ENCODE measurements at regions not wholly inside any gene's neighbourhood (a gene's known extent, or its start where the extent isn't known, plus 50 kb on each side); places are given as distances from the start of the nearest gene placed in this dataset.

DNA sequence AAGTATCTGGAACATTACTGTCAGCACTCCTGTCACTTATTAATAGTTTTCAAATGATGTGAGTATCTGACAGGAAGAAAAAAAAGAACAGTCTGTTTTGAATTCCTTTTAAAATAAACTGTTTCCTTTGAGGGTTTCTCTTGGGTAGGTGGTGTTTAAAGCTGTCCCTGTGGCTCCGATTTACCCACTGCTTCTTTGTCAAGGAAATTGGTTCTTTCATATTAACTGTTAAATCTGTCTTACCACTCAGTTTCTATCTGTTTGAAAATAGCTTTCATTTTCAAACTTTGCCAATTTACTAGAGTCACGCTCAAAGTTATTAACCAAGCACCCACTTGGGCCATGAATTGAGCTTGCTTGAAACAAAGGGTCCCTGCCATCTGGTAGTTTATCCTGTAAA lies 614.6 kb upstream of the NXPH2 start:
- no peak for DNase-seq

- DNase-seq: no peak
Measured at GRCh38 chr2:139389391-139389790, 609.2 kb upstream of the NXPH2 start.

- DNase-seq: no peak
Measured at GRCh38 chr2:139386401-139386800, 606.2 kb upstream of the NXPH2 start.

- DNase-seq: no peak
Measured at GRCh38 chr2:139383532-139383931, 603.3 kb upstream of the NXPH2 start.

- no peak for DNase-seq
Measured at GRCh38 chr2:139380051-139380450, 599.9 kb upstream of the NXPH2 start.

DNA sequence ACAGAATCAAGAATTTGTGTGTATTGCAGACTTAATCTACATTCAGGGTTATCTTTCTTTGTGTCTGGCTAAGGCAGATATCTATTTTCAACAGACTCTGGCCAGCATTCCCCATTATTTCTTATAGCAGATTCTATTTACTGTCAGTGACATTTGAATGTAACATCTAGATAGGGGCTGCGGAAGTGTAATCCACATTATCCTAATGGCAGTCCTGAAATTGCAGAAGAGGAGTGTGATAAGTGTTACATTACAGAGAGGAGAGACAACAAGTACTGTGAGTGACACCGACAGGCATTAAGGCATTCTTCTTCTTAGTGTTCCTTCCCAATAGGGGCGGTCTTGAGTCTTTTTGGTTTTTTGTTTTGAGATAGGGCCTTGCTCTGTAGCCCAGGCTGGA lies 598.2 kb upstream of the NXPH2 start:
- no peak for DNase-seq

DNA sequence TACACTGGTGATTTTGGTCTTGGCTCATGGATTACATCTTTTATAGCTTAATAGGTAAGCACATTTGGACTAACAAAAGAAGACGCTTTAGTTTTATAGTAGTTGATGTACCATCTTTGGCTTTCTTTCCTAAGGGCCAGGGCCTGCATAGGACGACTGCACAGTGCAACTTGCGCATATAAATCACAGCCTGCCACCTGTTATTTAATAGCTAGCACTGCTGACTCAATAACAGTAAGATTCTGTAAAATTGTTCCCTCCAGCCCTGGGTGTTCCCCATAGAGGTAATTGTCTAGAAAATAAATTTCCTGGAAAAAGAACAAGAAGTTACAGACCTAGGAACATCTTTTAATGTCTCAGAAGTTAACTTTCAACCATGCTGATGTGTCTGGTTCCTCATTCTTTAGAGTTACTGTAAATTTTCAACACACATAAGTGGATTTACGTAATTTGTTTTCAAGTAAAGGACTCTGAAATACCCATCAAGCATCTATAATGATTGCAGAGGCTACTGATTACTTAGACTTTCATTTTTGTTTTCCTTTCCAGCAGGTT lies 594.2 kb upstream of the NXPH2 start:
- no peak for DNase-seq

GRCh38 chr2:139369423-139370409 lies 589.5 kb upstream of the NXPH2 start:
- no peak for DNase-seq

DNA sequence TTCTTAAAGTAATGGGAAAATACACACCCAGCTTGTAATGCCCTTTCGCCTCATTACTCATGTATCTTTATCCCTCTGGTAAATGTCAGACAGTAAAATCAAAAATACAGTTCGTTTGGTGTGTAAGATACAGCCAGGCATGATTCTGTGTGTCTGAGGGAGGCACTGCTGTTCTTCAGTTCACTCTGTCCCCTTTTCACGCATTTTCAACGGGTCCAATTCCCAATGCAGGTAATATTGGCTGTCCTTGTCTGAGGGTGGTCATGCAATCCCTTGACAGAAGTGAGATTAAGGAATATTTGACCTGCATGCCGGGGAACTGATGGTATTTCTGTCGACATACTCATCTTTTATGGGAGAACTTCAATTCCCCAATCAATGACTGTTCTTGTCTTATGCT lies 587.2 kb upstream of the NXPH2 start:
- no peak for DNase-seq

DNA sequence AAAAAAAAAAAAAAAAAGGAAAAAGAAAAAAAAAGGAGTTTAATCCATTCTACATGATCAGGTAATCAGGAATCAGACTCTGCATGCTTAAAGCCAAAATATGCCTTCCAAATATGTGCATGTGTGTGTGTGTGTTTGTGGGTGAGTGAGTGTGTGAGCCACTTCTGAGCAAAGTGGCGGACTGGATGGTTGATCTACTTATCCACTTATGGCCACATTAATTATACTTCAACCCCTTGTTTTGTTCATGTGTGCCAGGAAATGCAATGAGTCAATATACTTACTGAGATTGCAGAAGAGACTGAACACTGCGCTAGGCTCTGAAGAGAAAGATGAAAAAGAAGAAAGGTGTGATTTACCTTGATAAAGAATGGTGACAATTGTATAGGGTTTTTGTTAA lies 586.5 kb upstream of the NXPH2 start:
- DNase-seq: peak in 1 of 2 experiments; percentile 63

GRCh38 chr2:139365189-139365588 lies 585.0 kb upstream of the NXPH2 start:
- no peak for DNase-seq

GRCh38 chr2:139360654-139361053 lies 580.5 kb upstream of the NXPH2 start:
- peak in 1 of 2 experiments; percentile 7 for DNase-seq

GRCh38 chr2:139359818-139360217 lies 579.6 kb upstream of the NXPH2 start:
- no peak for DNase-seq

DNA sequence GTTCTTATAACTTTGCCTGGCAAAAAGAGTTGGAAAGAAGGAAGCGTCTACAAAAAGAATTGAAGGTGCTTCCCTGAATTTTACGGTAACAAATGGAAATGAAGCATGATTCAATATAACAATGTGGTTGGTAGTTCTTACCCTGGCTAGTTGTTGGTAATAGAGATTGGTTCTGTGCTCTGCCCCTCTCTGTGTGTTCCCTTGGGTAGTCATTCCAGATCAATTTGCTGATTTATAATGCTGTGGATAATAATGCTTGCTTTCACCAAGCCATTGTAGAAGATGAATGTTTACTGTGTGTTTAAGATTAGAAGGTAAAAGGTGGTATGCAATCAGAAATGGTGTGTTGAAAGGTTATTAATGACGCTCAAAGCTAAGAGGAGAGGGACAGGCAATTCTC lies 577.8 kb upstream of the NXPH2 start:
- peak in 1 of 2 experiments; percentile 8 for DNase-seq

- DNase-seq: no peak
Measured at GRCh38 chr2:139354518-139354917, 574.3 kb upstream of the NXPH2 start.

DNA sequence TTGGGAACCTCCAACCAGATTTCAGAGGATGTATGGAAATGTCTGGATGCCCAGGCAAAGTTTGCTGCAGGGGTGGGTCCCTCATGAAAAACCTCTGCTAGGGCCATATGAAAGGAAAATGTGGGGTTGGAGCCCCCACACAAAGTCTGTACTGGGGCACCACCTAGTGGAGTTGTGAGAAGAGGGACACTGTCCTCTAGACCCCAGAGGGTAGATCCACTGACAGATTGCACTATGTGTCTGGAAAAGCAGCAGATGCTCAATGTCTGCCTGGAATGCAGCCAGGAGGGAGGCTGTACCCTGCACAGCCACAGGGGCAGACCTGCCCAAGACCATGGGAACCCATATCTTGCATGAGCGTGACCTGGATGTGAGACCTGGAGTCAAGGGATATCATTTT lies 573.7 kb upstream of the NXPH2 start:
- no peak for DNase-seq

DNA sequence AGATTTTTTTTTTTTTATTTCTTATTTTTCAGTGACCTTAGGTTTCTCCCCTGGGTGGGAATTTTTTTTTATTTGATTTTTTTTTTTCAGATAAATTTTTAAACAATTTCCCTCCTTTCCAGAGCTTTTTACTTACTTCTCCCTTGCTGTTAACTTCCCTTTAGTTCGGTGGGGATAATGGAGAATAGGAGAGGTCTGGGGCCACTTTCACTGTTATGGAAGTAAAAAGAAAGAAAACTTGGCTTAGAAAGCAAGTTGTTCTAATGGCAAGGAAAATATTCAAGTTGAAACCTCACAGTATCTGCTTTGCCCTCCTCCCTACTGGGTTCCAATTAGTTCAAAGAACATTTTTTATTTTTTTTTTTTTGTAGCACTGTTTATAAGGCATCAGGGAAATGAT lies 537.1 kb upstream of the NXPH2 start:
- no peak for DNase-seq

- no peak for DNase-seq
Measured at GRCh38 chr2:139314059-139314458, 533.9 kb upstream of the NXPH2 start.

- no peak for DNase-seq
Measured at GRCh38 chr2:139296672-139297209, 516.6 kb upstream of the NXPH2 start.

DNA sequence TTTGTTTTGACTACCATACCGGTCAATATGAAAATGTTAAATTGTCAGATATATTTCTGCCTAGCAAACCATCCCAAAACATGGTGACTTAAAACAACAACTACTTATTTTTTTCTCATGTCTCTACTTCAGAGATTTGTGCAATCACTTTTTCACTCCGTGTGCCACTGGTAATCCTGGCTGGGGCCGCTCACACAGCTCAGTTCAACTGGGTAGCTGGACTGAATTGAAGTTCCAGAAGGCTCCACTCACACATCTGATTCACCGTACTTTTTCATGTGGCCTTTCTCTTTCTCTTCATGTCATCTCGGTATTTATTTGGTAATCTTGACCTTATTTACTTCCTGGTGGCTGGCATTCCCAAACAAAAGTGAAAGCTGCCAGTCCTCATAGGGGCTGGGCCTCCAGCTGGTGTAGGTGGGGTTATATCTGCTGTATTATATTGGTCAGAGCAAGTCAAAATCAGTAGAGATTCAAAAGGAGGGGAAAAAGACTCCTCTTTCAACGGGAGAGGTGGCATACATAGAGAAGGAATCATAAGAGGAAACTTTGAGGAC lies 513.9 kb upstream of the NXPH2 start:
- no peak for DNase-seq

DNA sequence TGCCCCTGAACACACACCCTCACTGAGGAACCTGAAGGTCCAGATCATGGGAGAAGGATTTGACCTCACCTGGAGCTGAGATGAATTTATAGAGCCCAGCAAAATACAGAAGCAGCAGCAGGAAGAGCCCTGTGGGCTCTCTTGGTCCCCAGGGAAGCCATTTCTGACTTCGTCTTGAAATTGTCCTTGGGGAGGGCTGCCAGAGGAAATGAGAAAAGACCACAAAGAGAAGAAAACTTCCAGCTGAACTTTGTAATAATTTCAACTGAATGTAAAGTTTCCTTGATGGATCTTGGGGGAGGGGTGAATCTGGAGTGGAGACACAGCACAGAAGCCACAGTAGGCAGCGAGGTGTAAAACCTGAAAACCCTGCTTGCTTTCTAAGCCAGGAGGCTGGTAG lies 500.9 kb upstream of the NXPH2 start:
- no peak for DNase-seq

GRCh38 chr2:139271879-139272278 lies 491.7 kb upstream of the NXPH2 start:
- DNase-seq: no peak

DNA sequence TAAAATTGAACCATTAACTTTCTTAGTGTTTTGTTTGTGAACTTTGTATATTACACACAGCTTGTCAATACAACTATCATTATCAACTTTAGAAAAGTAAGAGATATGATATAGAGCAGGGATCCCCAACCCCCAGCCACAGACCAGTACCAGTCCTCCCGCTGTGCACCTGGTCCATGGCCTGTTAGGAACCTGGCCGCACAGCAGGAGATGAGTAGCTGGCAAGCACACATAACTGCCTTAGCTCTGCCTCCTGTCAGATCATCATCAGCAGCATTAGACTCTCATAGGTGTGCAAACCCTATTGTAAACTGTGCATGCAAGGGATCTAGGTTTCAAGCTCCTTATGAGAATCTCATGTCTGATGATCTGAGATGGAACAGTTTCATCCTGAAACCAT lies 491.0 kb upstream of the NXPH2 start:
- peak in 1 of 2 experiments; percentile 3 for DNase-seq

DNA sequence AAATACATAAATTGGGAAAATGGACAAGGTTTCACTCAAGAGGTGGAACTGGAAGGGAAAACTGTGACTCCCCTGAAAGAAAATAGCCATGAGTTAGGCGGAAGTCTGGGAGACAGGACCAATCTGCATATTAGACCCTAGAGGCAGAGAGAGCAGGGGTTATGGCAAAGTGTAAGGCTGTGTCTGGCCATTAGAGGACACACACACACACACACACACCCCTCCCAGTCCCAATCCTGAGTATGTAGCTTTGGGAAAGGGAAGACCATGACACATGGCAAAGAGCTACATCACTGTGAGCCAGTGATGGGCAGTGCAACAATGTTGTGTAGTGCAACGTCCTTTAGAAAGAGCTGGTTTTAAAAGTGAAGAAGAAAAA lies 479.9 kb upstream of the NXPH2 start:
- no peak for DNase-seq

Measured in NCI-H2081 (cell line).